Caki2 (cell line): ENCODE measurements at regions not wholly inside any gene's neighbourhood (a gene's known extent, or its start where the extent isn't known, plus 50 kb on each side); places are given as distances from the start of the nearest gene placed in this dataset.

Experiments
- DNase-seq: peaks from one replicate; pipeline ENCODE4 v3.0.0-alpha.2; 2015; ENCODE audit warnings: low read depth
- in situ Hi-C: cut with HindIII; loops from 2 replicates; pipeline ENCODE4 v1.10.0; 2016; ENCODE audit warnings: low sequenced_read_pairs, low pct_unique_long_range_greater_than_20kb, mixed read lengths

DNA sequence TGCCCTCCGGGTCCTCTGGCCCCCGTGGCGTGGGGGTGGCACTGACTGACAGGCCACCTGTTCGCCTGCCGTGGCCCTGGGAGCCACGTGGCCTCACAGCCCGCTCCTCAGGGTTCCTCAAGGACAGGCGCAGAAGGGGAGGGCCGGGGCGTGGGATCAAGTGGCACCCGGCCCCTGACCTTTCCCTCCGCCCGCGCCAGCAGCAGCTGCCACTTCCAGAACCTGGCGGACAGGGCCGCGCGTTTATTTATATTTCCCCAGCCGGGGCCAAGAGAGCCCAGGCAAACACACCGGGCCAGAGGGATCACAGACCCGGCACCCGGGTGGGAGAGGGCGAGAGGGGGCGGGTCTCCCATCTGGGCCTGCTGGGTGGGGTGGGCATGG, 92.6 kb downstream of the RFLNA start:
- no peak for DNase-seq
- in situ Hi-C loops, result no loop called here

DNA sequence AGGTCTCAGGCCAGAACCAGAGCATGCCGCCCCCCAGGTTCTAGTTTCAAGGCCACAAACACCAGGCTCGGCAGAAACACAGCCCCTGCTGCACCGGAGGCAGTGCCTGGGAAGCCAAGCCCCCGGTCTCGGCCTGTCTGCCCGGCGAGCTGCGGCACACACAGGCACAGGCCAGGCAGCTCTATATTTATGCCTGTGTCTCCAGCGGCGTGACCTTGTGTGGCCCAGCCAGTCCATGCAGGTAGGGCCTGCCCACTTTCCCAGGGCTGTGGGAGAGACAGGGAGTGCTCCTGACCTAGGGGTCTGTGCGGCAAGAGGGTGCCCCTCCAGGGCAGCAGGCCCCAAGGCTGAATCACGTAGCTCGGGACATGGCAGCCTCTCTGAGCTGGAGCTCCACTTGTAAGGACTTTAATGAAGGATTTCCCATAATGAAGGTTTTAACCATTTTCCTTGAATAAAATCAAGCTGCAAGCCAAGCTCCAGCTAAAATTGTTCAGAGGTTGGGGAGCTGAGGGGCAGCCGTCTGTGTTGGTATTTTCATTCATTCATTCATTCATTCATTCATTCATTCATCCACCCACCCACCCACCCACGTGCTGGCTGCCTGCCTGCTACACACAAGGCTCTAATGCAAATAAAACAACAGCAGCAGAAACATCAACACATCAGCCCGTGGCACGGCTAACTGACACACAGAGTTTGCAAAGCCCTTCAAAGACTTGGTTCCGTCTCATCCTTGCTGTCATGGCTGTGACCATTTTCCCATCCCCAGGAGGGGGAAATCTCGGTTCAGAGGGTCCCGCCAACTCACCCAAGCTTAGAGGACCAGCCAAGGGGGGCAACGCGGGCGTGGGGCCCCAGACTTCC, 92.0 kb downstream of the RFLNA start:
- no peak for DNase-seq
- in situ Hi-C loops, result no loop called here

DNA sequence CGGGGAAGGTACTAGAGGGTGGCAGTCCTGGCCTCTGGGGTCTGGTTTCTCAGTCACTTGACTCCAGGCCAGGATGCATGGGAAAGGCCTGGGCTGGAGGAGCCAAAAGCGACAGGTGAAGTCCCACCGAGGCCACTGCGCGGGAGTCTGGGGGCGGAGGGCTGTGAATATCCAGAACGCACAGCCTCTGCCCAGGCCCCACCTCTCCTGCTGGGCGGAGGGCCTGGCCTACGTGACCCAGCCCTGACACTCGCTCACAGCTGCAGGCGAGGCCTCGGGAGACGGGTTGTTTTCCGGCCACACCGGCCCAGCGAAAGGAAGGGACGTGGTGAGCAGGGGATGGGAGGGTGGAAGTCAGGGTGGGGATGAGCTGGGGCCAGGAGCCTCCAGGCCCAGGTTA, 91.2 kb downstream of the RFLNA start:
- in situ Hi-C loops, result no loop called here
- no peak for DNase-seq

DNA sequence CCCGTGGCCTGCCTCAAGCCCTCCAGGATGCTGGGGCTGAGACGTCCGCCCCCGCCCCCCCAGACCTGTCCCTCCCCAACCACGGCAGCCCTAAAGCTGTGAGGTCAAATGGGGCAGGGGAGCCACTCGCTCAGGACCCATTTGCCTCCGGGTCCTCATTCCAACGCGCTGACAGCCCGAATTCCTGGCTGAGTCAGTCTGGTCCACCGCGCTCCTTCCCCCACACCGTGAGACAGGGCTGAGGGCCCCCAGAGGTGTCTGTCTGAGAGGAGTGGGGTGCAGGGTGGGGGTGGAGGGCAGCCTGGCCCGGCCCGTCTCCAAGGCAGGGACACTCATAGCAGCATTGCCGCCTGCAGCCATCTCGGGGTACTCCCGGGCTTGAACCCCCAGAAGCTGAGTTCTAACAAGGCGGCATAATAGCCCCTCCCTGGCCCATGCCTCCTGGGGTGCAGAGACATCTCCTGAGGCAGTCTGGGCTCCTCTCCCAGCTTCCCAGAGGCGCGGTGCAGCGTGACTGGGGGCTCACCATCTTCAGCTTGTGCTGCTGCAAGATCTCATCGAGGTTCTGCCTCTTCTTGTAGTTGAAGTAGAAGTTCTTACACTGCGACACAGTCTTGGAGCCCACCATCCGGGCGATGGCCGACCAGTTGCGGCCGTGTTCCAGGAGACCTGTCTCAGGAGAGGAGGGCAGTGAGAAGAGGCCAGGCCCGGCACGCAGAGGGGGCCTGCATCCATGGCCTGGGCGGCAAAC, 90.5 kb downstream of the RFLNA start:
- in situ Hi-C loops, result no loop called here
- DNase-seq, result no peak

DNA sequence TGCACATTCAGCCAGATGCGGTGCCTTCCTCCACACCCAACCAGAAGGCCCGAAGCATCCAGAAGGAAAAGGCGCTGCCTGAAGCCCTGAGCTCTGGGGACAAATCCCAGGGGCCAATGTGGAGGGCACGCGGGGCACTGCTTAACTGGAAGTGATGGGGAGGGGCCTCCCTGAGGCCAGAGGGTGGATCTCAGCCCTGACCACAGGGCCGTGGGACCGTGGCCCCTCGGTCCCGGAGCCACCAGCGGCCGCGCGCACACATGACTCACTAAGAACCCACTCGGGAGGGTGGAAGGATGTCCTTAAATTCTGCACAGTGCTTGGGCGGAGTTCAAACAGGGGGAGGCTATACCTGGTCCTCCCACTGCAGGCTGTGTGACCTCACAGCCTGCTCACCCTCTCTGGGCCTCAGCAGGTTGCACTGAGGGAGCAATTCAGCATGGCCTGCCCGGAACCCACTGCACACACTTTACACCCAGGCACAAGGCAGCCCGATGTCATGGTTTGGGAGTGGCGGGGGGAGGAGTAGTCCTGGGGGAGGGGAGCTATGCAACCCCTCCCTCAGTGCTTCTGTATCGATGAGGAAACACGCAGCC, 89.5 kb downstream of the RFLNA start:
- in situ Hi-C loops, result no loop called here
- no peak for DNase-seq

DNA sequence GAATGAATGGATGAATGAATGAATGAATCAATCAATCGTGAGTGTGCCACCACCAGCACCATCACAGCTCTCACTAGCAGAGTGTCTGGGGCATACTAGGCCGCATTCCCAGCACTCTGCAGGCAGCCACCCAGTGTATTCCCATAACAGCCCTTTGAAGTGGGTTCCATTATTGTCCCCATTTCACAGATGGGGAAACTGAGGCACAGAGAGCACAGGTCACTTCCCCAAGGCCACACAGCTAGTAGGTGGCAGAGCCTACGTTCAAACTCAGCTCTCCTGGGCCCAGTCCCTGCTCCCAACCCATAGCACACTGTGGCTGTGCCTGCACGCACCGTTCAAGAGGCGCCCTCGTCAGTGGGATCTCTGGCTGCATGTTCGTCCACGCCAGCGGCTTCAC, 88.1 kb downstream of the RFLNA start:
- in situ Hi-C loops, result no loop called here
- no peak for DNase-seq

DNA sequence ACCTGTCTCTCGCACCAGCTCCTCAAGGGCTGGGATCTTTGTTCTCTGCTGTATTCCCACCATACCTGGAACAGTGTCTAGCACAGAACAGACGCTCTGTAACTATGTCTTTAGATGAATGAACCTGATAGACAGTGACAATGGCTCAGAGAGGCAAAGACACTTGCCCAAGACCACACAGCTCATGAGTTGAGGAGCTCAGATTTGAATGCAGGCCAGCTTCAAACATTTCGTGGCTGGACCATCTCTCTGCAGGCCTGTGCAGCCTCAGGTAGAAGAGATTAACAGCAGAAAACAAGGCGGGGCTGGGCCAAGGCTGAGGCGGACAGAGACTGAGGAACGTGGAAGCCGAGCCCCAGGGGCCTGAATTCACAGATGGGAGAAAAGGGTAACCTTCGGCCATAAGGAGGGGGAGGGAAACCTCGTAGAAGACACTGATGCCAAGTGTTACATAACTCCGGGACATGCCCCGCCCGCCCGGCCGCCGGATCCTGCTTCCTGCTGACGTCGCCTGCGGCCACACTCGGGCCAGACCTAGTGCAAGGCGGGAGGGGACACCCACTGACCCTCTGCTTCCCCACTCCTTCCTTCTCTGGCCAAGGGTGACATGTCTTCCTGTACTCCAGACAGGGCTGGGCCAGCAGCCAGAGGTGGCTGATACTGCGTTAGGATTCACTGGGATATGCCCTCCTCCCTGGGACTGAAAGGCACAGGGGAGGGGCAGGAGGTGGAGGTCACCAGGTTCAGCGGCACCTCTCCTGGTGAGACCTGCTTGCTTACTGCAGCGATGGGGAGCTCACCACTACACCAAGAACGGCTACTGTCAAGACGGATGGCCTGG, 86.8 kb downstream of the RFLNA start:
- in situ Hi-C loops, result no loop called here
- DNase-seq, result no peak

DNA sequence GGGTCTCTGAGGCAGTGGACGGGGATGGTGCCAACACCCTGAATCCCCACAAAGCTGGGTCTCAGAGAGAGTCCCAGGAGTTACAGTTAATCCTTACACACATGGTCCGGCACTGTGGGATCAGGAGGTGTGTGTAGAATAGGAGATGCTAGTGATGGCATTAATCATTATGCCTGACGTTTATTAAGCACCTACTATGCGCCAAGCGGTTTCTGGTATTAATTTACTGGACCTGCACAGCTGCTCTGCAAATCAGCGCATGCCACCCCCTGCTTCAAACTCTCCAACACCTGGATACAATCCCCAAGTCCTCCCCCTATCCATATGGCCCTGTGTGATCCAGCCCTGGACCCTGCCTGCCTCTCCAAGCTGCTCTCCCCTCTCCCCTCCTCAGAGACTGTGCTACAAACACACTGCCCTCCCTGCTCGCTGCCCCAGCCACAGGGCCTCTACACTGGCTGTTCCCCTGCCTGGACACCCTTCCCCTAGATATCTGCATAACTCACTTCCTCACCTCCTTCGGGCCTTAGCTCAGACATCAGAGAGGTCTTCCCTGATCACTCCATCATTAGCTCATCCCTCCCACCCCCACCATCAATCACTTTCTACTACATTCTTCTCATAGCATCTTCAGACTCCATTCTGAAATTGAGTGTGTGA, 86.0 kb downstream of the RFLNA start:
- in situ Hi-C loops, result no loop called here
- DNase-seq, result no peak

DNA sequence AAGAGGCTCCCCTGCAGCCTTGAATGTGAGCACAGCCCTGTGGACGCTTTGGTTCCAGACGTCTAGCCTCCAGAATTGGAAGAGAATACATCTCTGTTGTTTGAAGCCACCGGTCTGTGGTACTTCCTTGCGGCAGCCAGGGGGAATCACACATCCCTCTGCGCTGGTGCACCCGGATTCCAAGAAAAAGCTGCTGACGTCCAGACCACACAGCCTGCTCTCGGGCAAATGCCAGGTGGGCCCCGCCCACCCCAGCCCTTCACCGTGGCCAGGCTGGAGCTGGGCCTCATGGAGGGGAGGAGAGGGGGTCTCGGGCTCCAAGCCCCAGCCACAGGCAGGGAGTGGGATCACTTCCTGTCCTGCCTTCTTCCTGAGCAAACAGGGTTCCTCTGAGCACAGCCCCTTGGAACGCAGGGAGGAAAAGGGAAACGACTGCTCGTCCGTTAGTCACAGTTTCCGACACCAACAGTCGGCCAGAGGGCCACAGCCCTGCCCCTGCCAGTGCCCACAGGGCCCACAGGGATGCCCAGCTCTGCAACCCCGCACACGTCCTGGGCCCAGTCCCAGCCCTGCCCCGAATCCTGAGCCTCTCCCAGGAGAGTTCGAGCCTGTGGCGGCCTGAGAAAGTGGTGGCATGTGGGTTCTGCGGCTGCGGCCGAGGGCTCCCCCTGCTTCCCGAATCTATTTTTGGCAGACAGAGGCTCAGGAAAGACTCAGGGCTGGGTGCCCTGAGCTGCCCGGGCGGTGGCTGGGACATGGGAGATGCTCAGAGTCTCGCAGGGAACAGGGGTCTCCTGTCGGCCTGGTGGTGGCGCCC, 85.3 kb downstream of the RFLNA start:
- in situ Hi-C loops, result no loop called here
- no peak for DNase-seq

DNA sequence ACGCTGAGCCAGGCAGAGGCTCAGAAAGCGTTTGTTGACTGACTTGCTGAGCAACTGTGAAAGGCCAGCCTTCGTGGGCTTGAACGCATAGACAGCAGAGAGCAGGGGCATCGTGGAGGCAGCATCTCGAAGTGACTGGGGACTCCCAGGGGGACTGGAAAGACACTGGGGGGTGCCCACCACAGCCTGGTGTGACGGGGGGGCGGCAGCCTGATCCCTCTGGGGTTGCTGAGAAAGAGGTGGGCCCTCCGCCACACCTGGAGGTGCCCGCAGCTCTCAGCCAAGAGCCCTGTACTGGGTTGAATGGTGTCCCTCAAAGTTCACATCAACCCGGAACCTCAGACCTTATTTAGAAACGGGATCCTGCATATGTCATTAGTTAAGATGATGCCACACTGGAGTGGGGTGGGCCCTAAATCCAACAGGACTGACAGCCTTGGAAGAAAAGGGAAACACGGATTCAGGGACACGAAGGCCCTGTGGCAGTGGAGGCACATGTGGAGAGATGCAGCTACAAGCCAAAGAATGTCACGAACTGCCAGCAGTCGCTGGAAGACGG, 84.6 kb downstream of the RFLNA start:
- DNase-seq, result no peak
- in situ Hi-C loops, result no loop called here

DNA sequence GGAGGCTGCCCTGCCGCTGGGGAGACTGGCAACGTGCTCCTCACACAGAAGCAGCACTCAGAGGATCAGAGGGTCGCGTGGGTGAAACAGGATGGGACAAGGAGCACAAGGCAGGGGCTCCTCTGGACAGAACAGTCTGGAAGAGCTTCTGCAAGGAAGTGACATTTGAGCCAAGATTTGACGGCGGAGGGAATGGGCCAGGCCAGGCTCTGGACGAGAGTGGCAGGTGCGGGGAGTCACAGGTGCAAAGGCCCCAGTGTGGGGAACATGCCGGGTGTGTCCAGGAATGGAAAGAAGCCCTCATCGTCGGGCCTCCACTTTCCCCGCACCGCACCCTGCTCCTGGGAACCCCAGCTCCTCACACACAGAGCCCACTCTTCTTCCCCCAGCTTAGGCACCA, 84.0 kb downstream of the RFLNA start:
- in situ Hi-C loops, result no loop called here
- no peak for DNase-seq

DNA sequence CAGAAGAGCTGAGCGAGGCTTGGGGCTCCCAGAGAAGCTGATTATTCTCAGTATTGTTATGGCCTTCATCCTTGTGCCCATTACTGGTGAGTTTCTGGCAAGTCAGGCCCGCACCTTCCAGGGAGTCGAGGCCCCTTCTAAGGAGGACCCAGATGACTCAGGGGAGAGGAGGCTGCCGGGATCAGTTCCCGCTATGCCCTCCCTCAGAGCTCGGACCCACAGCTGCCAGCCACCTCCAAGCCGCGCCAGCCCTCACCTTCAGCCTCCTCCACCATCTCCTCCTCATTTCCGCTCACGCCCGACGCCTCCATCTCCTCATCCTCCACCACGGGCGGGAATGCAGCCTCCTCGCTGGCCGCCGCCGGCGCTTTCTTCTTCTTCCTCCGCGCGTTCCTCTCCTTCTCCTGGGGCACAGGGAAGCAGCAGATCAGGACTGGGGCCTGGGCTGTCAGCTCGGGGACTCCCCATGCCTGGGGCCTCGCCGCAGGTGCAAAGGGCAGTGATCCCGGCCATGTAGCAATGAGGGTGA, 83.2 kb downstream of the RFLNA start:
- DNase-seq, result no peak
- in situ Hi-C loops, result no loop called here

DNA sequence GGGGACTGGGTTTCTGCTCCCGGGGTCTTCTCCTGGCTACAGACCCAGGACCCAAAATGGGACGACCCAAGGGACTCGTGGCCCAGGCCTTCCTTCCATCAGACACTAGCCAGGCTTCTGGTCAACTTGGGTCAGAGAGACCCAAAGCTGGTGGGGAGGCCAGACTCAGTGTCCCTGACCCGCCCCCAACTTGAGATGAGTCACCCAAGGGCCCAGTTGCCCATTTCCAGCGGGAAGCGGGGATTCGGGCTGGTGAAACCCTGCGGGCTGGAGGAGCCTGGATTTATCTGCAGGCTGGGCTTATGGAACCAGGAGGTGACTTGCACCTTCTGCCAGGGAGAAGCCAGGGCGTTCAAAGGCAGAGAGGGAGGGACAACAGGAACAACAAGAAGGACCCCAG, 81.5 kb downstream of the RFLNA start:
- in situ Hi-C loops, result no loop called here
- no peak for DNase-seq

DNA sequence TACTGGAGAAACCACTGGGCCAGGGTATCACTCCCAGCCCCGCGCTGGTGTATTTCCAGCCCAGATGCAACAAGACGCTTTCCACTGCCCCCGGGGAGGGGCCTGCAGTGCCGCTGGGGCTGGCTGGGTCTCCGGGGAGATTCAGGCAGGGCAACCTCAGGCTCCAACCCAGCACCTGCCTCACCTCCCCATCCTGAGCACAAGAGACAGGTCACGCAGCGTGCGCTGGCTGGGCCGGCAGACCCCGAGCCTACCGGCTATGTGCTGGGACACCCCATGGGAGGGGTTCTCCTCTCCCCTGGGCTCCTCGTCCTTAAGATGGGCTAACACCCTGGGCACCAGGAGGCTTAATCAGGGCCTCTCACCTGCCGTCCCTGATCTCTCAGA, 80.9 kb downstream of the RFLNA start:
- no peak for DNase-seq
- in situ Hi-C loops, result no loop called here

DNA sequence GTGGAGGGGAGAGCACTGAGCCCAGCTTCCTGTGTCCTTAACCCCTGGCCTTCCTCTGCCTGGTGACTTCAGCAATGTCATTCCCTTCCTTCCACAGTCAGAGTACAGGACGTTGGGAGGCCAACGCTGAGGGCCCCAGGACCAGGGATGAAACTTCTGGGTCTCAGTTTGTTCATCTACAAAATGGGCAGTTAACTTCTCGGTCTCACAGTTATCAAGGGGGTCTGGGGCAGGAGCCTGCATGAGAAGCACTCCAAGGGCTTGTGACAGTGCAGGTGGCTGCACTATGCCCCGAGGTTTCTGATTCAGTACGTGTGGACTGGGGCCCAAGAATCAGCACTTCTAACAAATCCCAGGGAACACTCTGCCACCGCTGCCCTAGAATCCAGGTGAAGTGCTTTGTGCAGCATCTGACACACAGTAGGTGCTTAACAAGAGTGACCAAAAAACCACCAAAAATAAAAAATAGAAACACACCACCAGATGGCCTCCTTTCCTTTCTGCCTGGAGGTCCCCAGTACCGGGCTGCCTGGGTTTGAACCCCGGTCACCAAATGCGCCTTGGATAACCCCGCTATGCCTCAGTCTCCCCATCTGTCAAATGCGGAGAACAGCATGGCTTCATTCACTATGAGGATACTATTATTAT, 80.4 kb downstream of the RFLNA start:
- DNase-seq, result no peak
- in situ Hi-C loops, result no loop called here

DNA sequence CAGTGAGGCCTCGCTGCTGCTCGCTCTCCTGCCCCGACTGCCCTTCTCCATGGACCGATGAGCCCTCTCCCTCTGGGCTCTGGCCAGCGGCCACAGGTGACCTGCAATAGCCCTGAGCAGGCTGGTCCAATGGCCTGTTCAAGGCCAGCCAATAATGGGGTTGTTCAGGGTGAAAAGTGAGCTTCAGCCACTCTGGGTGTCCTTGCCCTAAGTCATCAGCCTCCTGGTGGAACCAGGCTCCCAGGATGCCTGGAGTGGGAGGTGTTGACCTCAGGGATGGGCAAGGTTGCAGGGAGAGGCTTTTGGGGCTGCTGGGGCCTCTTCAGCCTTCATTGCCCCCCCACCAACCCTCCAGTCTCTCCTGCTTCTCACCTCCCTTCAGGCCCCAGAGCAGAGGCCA, 79.7 kb downstream of the RFLNA start:
- in situ Hi-C loops, result no loop called here
- no peak for DNase-seq
